T-cell (primary cell): ENCODE measurements at regions not wholly inside any gene's neighbourhood (a gene's known extent, or its start where the extent isn't known, plus 50 kb on each side); places are given as distances from the start of the nearest gene placed in this dataset.

ENCODE experiments used
- ATAC-seq, 4 experiments: fragments of 200-7000 bp in 3 of 4; fragments of 150-1000 bp in 1 of 4; cut with Tn5 transposase; replicated peaks in 1 of 4; 1 replicate in 3 of 4; 2 replicates in 1 of 4; pipeline ENCODE4 v1.10.0; 2021; ENCODE audit warnings: moderate library complexity in 3 of 4, mild to moderate bottlenecking in 2 of 4, moderate number of reproducible peaks in 1 of 4
- CTCF ChIA-PET, 2 donors: fragments of 300-600 bp; sonication (Branson Sonifier 250); formaldehyde crosslinking; loops; one replicate each; lab custom pipeline; 2022; ENCODE audit warnings: antibody characterized with exemption in 2 of 2; lab: Charles Lee
- POLR2A ChIA-PET, 2 donors: fragments of 300-600 bp; sonication (Branson Sonifier 250); formaldehyde crosslinking; loops; one replicate each; lab custom pipeline; 2022; ENCODE audit warnings: antibody characterized with exemption in 2 of 2; lab: Charles Lee
- DNase-seq, 35 experiments: peaks; one replicate each; pipeline versions ENCODE4 v3.0.0 to v3.0.0-alpha.2; 2013 to 2023
- H3K27ac ChIP-seq: one replicate; pipeline ENCODE4 v1.5.1; 2013; ENCODE audit warnings: low read length
- H3K27me3 ChIP-seq, 2 experiments: replicated peaks in 1 of 2; 1 replicate in 1 of 2; 2 replicates in 1 of 2; pipeline versions ENCODE4 v1.6.1 to v1.7.0; 2013; ENCODE audit warnings: low read length in 1 of 2, mixed read lengths in 1 of 2; ENCODE audit not compliant: control insufficient read depth in 2 of 2, insufficient read depth in 2 of 2; ENCODE audit errors: extremely low read depth in 1 of 2
- H3K36me3 ChIP-seq, 2 donors: 1 replicate in 1 of 2; 2 replicates in 1 of 2; pipeline versions ENCODE4 v1.6.1 to v1.7.0; 2013; ENCODE audit warnings: low read length in 1 of 2; ENCODE audit not compliant: control insufficient read depth in 2 of 2, insufficient read depth in 1 of 2; ENCODE audit errors: extremely low read depth in 1 of 2
- H3K4me1 ChIP-seq, 2 experiments: 1 replicate in 1 of 2; 2 replicates in 1 of 2; pipeline versions ENCODE4 v1.6.1 to v1.7.0; 2013; ENCODE audit warnings: low read length in 2 of 2, mixed read lengths in 1 of 2; ENCODE audit not compliant: insufficient read depth in 2 of 2, control insufficient read depth in 1 of 2; ENCODE audit errors: extremely low read depth in 1 of 2
- H3K4me3 ChIP-seq, 2 donors: 1 replicate in 1 of 2; 2 replicates in 1 of 2; pipeline versions ENCODE4 v1.5.1 to v1.7.0; 2013; ENCODE audit warnings: mild to moderate bottlenecking in 2 of 2, low read length in 1 of 2, moderate library complexity in 1 of 2; ENCODE audit not compliant: control insufficient read depth in 1 of 2; ENCODE audit errors: extremely low read depth in 1 of 2
- H3K9me3 ChIP-seq: 2 replicates; pipeline ENCODE4 v1.7.0; 2013
- H3K27ac Mint-ChIP-seq, 2 donors: one replicate each; pipeline ENCODE4 v1.8.0; 2020 to 2021; ENCODE audit warnings: mild to moderate bottlenecking in 2 of 2, mixed read lengths in 2 of 2
- H3K27me3 Mint-ChIP-seq, 2 donors: one replicate each; pipeline ENCODE4 v1.8.0; 2021 to 2022; ENCODE audit warnings: mixed read lengths in 2 of 2
- H3K36me3 Mint-ChIP-seq: one replicate; pipeline ENCODE4 v1.8.0; 2021; ENCODE audit warnings: mixed read lengths
- H3K4me1 Mint-ChIP-seq, 3 donors: one replicate each; pipeline ENCODE4 v1.8.0; 2020 to 2022; ENCODE audit warnings: mixed read lengths in 3 of 3, mild to moderate bottlenecking in 1 of 3
- H3K4me3 Mint-ChIP-seq, 3 donors: one replicate each; pipeline ENCODE4 v1.8.0; 2020 to 2022; ENCODE audit warnings: mild to moderate bottlenecking in 3 of 3, mixed read lengths in 3 of 3, moderate library complexity in 3 of 3
- H3K9me3 Mint-ChIP-seq, 3 donors: one replicate each; pipeline ENCODE4 v1.8.0; 2020 to 2022; ENCODE audit warnings: mixed read lengths in 3 of 3
- WGBS: methylation state at CpG from one replicate; pipeline ENCODE4 v1.1.5; 2013; ENCODE audit warnings: missing lambda C conversion rate; ENCODE audit not compliant: insufficient coverage; 5-methylcytosine and 5-hydroxymethylcytosine counted together

- no peaks in the 10 kb centered on the region for H3K9me3 ChIP-seq
- Mint-ChIP-seq H3K4me1 (no peaks in the 10 kb centered on the region), H3K36me3 (no peaks in the 10 kb centered on the region), H3K27me3 (no peaks in the 10 kb centered on the region), H3K9me3 (peaks cover 0 to 6% (median 0%) of the 10 kb centered on the region in 3 donors), H3K4me3 (no peak overlapping the region), H3K27ac (no peak overlapping the region)
- POLR2A ChIA-PET: no interaction called here
- H3K36me3 ChIP-seq: no peaks in the 10 kb centered on the region
- no peak overlapping the region for H3K4me3 ChIP-seq
- no peak for DNase-seq
- no peak overlapping the region for H3K27ac ChIP-seq
- no peaks in the 10 kb centered on the region for H3K4me1 ChIP-seq
- H3K27me3 ChIP-seq: no peaks in the 10 kb centered on the region
- WGBS: no CpG with 5 or more reads among the region's 2 CpGs
- ATAC-seq: no peak
- CTCF ChIA-PET: no interaction called here
Measured at GRCh38 chr12:24546661-24547060, 402.2 kb downstream of the BCAT1 start.

DNA sequence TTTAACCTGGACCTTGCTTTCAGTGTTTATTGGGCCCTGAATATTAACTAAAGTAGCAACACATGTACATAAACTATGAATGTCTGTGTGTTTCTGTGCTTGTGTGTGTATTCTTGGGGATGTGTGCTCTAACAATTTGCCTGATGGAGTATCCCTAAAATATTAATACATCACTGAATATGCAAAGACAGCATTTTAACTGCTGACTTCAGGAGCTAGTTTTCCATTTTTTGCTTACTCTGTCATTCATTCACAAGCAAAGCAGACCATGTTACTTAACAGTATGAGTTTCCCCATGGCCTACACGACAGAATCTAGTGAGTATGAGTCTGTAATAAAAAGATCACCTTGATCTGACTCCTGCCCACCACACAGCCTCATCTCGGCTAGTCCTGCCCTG lies 402.8 kb downstream of the BCAT1 start:
- ChIA-PET CTCF (no interaction called here), POLR2A (no interaction called here)
- DNase-seq: no peak
- no peaks in the 10 kb centered on the region for H3K4me1 Mint-ChIP-seq
- H3K4me3 Mint-ChIP-seq: no peak overlapping the region
- peaks cover 0 to 6% (median 0%) of the 10 kb centered on the region in 3 donors for H3K9me3 Mint-ChIP-seq
- H3K4me3 ChIP-seq: no peak overlapping the region
- 100% methylated on average over 1 of the region's 2 CpGs for WGBS
- no peaks in the 10 kb centered on the region for H3K9me3 ChIP-seq
- H3K27me3 ChIP-seq: no peaks in the 10 kb centered on the region
- H3K27ac Mint-ChIP-seq: no peak overlapping the region
- H3K4me1 ChIP-seq: no peaks in the 10 kb centered on the region
- H3K27ac ChIP-seq: no peak overlapping the region
- H3K36me3 Mint-ChIP-seq: no peaks in the 10 kb centered on the region
- H3K36me3 ChIP-seq: no peaks in the 10 kb centered on the region
- H3K27me3 Mint-ChIP-seq: no peaks in the 10 kb centered on the region
- no peak for ATAC-seq

GRCh38 chr12:24544368-24544767 lies 404.5 kb downstream of the BCAT1 start:
- Mint-ChIP-seq H3K4me1 (no peaks in the 10 kb centered on the region), H3K9me3 (peaks cover 0 to 6% (median 0%) of the 10 kb centered on the region in 3 donors), H3K27ac (no peak overlapping the region), H3K4me3 (no peak overlapping the region), H3K36me3 (no peaks in the 10 kb centered on the region), H3K27me3 (no peaks in the 10 kb centered on the region)
- Histone ChIP-seq H3K27me3 (no peaks in the 10 kb centered on the region), H3K4me1 (no peaks in the 10 kb centered on the region), H3K4me3 (no peak overlapping the region), H3K9me3 (no peaks in the 10 kb centered on the region), H3K36me3 (no peaks in the 10 kb centered on the region), H3K27ac (no peak overlapping the region)
- POLR2A ChIA-PET: interaction anchor here in 1 of 2 donors (0.6 kb wide), 1 partner anchor 43 kb away, joined by 3 read pairs; no protein-coding TSS in a partner anchor
- ATAC-seq (no peak), DNase-seq (no peak)
- CTCF ChIA-PET: no interaction called here

DNA sequence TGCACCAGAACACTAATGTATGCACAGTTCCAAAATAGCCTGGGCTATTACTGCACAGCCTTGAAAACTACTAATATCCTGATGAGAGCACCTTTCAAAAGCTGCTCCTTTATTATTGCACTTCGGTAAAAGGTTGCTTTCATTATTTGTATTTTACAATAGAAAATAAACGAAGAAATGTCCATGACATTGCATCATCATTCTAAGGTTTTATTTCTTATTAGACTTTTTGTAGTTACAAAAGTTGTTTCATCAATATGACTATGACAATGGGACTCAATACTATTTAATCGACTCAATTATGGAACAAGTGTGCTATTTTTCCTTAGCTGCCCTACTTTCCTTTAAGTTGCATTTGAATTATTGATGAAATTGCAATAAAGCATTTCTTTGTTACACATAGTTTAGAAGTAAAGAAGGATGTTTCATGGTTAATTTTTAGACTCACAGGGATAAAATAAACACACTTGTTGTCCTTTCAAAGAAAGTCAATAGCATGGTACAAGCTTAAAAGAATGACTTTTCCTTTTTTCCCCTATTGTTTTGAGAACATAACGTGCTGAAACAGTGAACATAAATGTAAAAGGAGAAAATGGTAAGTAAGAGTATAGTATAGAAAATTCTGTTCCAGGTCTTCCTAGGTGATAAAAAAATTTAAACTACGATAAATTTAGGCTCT lies 407.6 kb downstream of the BCAT1 start:
- H3K36me3 Mint-ChIP-seq: no peaks in the 10 kb centered on the region
- POLR2A ChIA-PET: no interaction called here

GRCh38 chr12:24539646-24540045 lies 409.3 kb downstream of the BCAT1 start:
- H3K36me3 ChIP-seq: no peaks in the 10 kb centered on the region
- Mint-ChIP-seq H3K9me3 (no peaks in the 10 kb centered on the region), H3K27ac (no peak overlapping the region), H3K27me3 (no peaks in the 10 kb centered on the region), H3K4me3 (no peak overlapping the region), H3K4me1 (no peaks in the 10 kb centered on the region), H3K36me3 (no peaks in the 10 kb centered on the region)
- no CpG with 5 or more reads among the region's 3 CpGs for WGBS
- no peak overlapping the region for H3K27ac ChIP-seq
- H3K27me3 ChIP-seq: no peaks in the 10 kb centered on the region
- H3K4me1 ChIP-seq: no peaks in the 10 kb centered on the region
- ATAC-seq (no peak), DNase-seq (no peak)
- ChIA-PET POLR2A (no interaction called here), CTCF (no interaction called here)
- H3K9me3 ChIP-seq: no peaks in the 10 kb centered on the region
- H3K4me3 ChIP-seq: no peak overlapping the region

More for the DNA sequence above, 407.6 kb downstream of the BCAT1 start:
- Mint-ChIP-seq H3K4me1 (no peaks in the 10 kb centered on the region), H3K27ac (no peak overlapping the region), H3K9me3 (no peaks in the 10 kb centered on the region), H3K4me3 (no peak overlapping the region), H3K27me3 (no peaks in the 10 kb centered on the region)
- no peaks in the 10 kb centered on the region for H3K36me3 ChIP-seq
- H3K4me3 ChIP-seq: no peak overlapping the region
- no peaks in the 10 kb centered on the region for H3K4me1 ChIP-seq
- H3K9me3 ChIP-seq: no peaks in the 10 kb centered on the region
- H3K27me3 ChIP-seq: no peaks in the 10 kb centered on the region
- no peak for DNase-seq
- ATAC-seq: no peak
- CTCF ChIA-PET: no interaction called here
- H3K27ac ChIP-seq: no peak overlapping the region
- WGBS: no CpG with 5 or more reads among the region's 5 CpGs

DNA sequence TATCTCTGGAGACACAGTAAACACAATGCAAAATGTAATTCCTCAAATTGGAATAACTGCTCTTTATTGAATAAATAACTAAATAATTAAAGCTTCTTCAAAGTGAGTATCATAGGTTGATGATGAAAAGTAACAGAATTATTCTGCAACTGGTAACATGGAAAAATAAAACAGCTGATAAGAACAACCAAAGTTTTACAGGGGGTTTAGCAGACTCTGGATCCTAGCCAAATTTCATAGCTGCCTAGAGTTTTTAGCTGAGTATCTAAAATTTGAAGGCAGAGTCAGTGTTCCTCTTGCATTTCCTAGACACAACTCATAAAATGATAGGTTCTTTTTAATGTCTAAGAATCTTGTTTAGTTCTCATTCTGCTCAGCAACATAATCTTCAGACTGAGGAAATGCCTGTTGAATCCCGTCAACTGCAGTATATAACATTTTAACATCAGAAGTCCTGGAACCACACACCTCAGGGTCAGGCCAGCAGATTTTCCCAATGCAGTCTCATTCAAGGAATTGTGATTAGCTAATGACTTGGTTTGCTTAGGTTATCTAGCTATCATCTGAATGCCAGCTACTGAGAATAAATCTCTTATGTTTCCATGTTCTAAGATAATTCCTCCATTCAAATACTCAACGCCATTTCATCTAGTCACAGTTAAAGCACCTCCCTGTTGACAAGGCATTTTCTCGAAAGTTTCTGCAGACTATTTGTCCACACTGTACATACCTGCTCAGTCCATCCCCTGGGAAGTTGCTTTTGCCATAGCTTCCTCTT lies 411.6 kb downstream of the BCAT1 start:
- Mint-ChIP-seq H3K4me3 (no peak overlapping the region), H3K9me3 (no peaks in the 10 kb centered on the region), H3K27ac (no peak overlapping the region), H3K27me3 (no peaks in the 10 kb centered on the region), H3K36me3 (no peaks in the 10 kb centered on the region), H3K4me1 (no peaks in the 10 kb centered on the region)
- 77% methylated on average over 2 of the region's 3 CpGs for WGBS
- ATAC-seq (no peak), DNase-seq (no peak)
- Histone ChIP-seq H3K27ac (no peak overlapping the region), H3K9me3 (no peaks in the 10 kb centered on the region), H3K4me1 (no peaks in the 10 kb centered on the region), H3K27me3 (no peaks in the 10 kb centered on the region), H3K4me3 (no peak overlapping the region), H3K36me3 (no peaks in the 10 kb centered on the region)
- POLR2A ChIA-PET: interaction anchor here in 1 of 2 donors (0.7 kb wide), 1 partner anchor 1153 kb away, joined by 3 read pairs; no protein-coding TSS in a partner anchor
- CTCF ChIA-PET: no interaction called here
